H1 (cell line): ENCODE measurements at regions not wholly inside any gene's neighbourhood (a gene's known extent, or its start where the extent isn't known, plus 50 kb on each side); places are given as distances from the start of the nearest gene placed in this dataset.

Source experiments
- CTCF ChIA-PET: fragments of 300-600 bp; sonication (Branson Sonifier 250); formaldehyde crosslinking; loops from one replicate; lab custom pipeline; 2021; ENCODE audit not compliant: partially characterized antibody; lab: Charles Lee
- POLR2A ChIA-PET: fragments of 300-600 bp; sonication (Branson Sonifier 250); formaldehyde crosslinking; loops from one replicate; lab custom pipeline; 2021; ENCODE audit warnings: inconsistent platforms; ENCODE audit not compliant: partially characterized antibody; lab: Charles Lee
- DNase-seq, 2 experiments: peaks; one replicate each; pipeline versions ENCODE4 v3.0.0 to v3.0.0-alpha.2; 2010 to 2022; ENCODE audit warnings: low spot score in 2 of 2, low read depth in 1 of 2, mixed read lengths in 1 of 2
- FAIRE-seq: peaks from 2 replicates; lab custom pipeline; 2011; peaks lifted over from hg19 to GRCh38; lab: Jason Lieb, UNC
- H2AFZ ChIP-seq: 2 replicates; pipeline ENCODE4 v1.8.1; 2012; ENCODE audit warnings: low read length, inconsistent platforms
- H2AK5ac ChIP-seq: 2 replicates; pipeline ENCODE4 v1.6.1; 2013; ENCODE audit warnings: low read depth, low read length
- H2BK120ac ChIP-seq: replicated peaks from 2 replicates; pipeline ENCODE3; 2013; ENCODE audit warnings: low read depth, low read length, inconsistent platforms
- H2BK12ac ChIP-seq: 2 replicates; pipeline ENCODE4 v1.6.1; 2013; ENCODE audit warnings: low read depth, low read length
- H2BK15ac ChIP-seq: 2 replicates; pipeline ENCODE4 v1.6.1; 2013; ENCODE audit warnings: low read length
- H2BK20ac ChIP-seq: 2 replicates; pipeline ENCODE4 v1.6.1; 2013; ENCODE audit warnings: low read length
- H2BK5ac ChIP-seq: 2 replicates; pipeline ENCODE4 v1.6.1; 2013; ENCODE audit warnings: low read depth, low read length
- H3K14ac ChIP-seq: 2 replicates; pipeline ENCODE4 v1.6.1; 2013; ENCODE audit warnings: inconsistent platforms; ENCODE audit not compliant: insufficient read length
- H3K18ac ChIP-seq: 2 replicates; pipeline ENCODE4 v1.6.1; 2013; ENCODE audit warnings: low read length; ENCODE audit errors: extremely low read depth
- H3K23ac ChIP-seq: 2 replicates; pipeline ENCODE4 v1.6.1; 2013; ENCODE audit warnings: inconsistent platforms; ENCODE audit not compliant: insufficient read length
- H3K23me2 ChIP-seq: 2 replicates; pipeline ENCODE4 v1.6.1; 2013; ENCODE audit warnings: low read depth, low read length
- H3K27ac ChIP-seq: 2 replicates; pipeline ENCODE4 v1.6.1; 2011; ENCODE audit warnings: low read depth, low read length, inconsistent platforms
- H3K27me3 ChIP-seq, 4 experiments: replicated peaks in 1 of 4; 1 replicate in 1 of 4; 2 replicates in 3 of 4; pipeline versions ENCODE4 v1.6.1 to v1.8.1; 2011 to 2013; ENCODE audit warnings: low read length in 3 of 4, mild to moderate bottlenecking in 3 of 4, inconsistent platforms in 2 of 4, mixed read lengths in 2 of 4, moderate library complexity in 1 of 4; ENCODE audit not compliant: control insufficient read depth in 3 of 4, insufficient read depth in 3 of 4; ENCODE audit errors: extremely low read depth in 1 of 4
- H3K36me3 ChIP-seq, 4 experiments: 2 replicates each; pipeline versions ENCODE4 v1.6.1 to v1.8.1; 2011 to 2013; ENCODE audit warnings: mild to moderate bottlenecking in 4 of 4, low read length in 3 of 4, moderate library complexity in 2 of 4, control low read depth in 1 of 4, inconsistent platforms in 1 of 4; ENCODE audit not compliant: insufficient read depth in 4 of 4, control insufficient read depth in 2 of 4
- H3K4ac ChIP-seq: replicated peaks from 2 replicates; pipeline ENCODE3; 2013; ENCODE audit warnings: low read length, low read depth, mixed read lengths, inconsistent platforms; ENCODE audit not compliant: insufficient read length
- H3K4me1 ChIP-seq, 4 experiments: replicated peaks in 1 of 4; 1 replicate in 1 of 4; 2 replicates in 3 of 4; pipeline versions ENCODE4 v1.6.1 to v1.8.1; 2011 to 2013; ENCODE audit warnings: low read length in 3 of 4, inconsistent platforms in 2 of 4, mixed read lengths in 1 of 4; ENCODE audit not compliant: insufficient read depth in 4 of 4, control insufficient read depth in 3 of 4
- H3K4me2 ChIP-seq, 2 experiments: 2 replicates each; pipeline versions ENCODE4 v1.6.1 to v1.8.1; 2011 to 2013; ENCODE audit warnings: low read depth in 2 of 2, low read length in 2 of 2, control low read depth in 1 of 2, inconsistent platforms in 1 of 2, mild to moderate bottlenecking in 1 of 2; ENCODE audit not compliant: insufficient read depth in 1 of 2
- H3K4me3 ChIP-seq, 4 experiments: fragments of 200-600, 300-600 bp in 1 of 4; sonication (generic), shearing (Covaris generic), sonication (Bioruptor Twin) in 1 of 4; 2 replicates each; pipeline versions ENCODE4 v1.5.1 to v1.8.1; 2011 to 2016; ENCODE audit warnings: low read length in 4 of 4, low read depth in 3 of 4, control low read depth in 2 of 4, inconsistent platforms in 2 of 4, mild to moderate bottlenecking in 2 of 4, mixed read lengths in 1 of 4, moderate library complexity in 1 of 4; ENCODE audit not compliant: insufficient read depth in 2 of 4; ENCODE audit errors: extremely low read depth in 1 of 4
- H3K56ac ChIP-seq: replicated peaks from 2 replicates; pipeline ENCODE3; 2013; ENCODE audit warnings: low read depth, mild to moderate bottlenecking, mixed read lengths, low read length, inconsistent platforms; ENCODE audit not compliant: insufficient read length
- H3K79me1 ChIP-seq: 2 replicates; pipeline ENCODE4 v1.6.1; 2013; ENCODE audit warnings: low read depth, low read length, control low read depth
- H3K79me2 ChIP-seq, 2 experiments: 2 replicates each; pipeline versions ENCODE4 v1.6.1 to v1.8.1; 2012 to 2013; ENCODE audit warnings: low read length in 2 of 2, mild to moderate bottlenecking in 2 of 2, inconsistent platforms in 1 of 2; ENCODE audit not compliant: insufficient read depth in 2 of 2, control insufficient read depth in 1 of 2
- H3K9ac ChIP-seq, 4 experiments: replicated peaks in 1 of 4; 1 replicate in 1 of 4; 2 replicates in 3 of 4; pipeline versions ENCODE4 v1.6.1 to v1.8.1; 2011 to 2013; ENCODE audit warnings: low read depth in 3 of 4, low read length in 3 of 4, control low read depth in 2 of 4, mild to moderate bottlenecking in 2 of 4, moderate library complexity in 2 of 4, inconsistent platforms in 1 of 4; ENCODE audit errors: extremely low read depth in 1 of 4
- H3K9me3 ChIP-seq, 2 experiments: 2 replicates each; pipeline versions ENCODE4 v1.6.1 to v1.8.1; 2012 to 2013; ENCODE audit warnings: mild to moderate bottlenecking in 2 of 2, moderate library complexity in 2 of 2, control low read depth in 1 of 2, inconsistent platforms in 1 of 2, low read depth in 1 of 2, low read length in 1 of 2, mixed read lengths in 1 of 2; ENCODE audit not compliant: insufficient read depth in 2 of 2
- H4K20me1 ChIP-seq, 2 experiments: replicated peaks in 1 of 2; 2 replicates each; pipeline versions ENCODE3 to v1.8.1; 2011 to 2013; ENCODE audit warnings: inconsistent platforms in 2 of 2, low read length in 2 of 2, mild to moderate bottlenecking in 1 of 2; ENCODE audit not compliant: insufficient read depth in 2 of 2, control insufficient read depth in 1 of 2
- H4K5ac ChIP-seq: 2 replicates; pipeline ENCODE4 v1.6.1; 2013; ENCODE audit warnings: low read length, low read depth, mixed read lengths, inconsistent platforms; ENCODE audit not compliant: insufficient read length
- H4K8ac ChIP-seq: 2 replicates; pipeline ENCODE4 v1.8.0; 2013; ENCODE audit warnings: mild to moderate bottlenecking, moderate library complexity, low read length, inconsistent platforms; ENCODE audit not compliant: insufficient read depth; ENCODE audit errors: extremely low read depth
- H4K91ac ChIP-seq: replicated peaks from 2 replicates; pipeline ENCODE3; 2013; ENCODE audit warnings: low read length, mixed read lengths, inconsistent platforms; ENCODE audit not compliant: insufficient read length
- EGR1 ChIP-seq: IDR thresholded peaks from 2 replicates; pipeline ENCODE4 v1.6.1; 2011; ENCODE audit warnings: low read depth, low read length, borderline replicate concordance
- FOSL1 ChIP-seq: IDR thresholded peaks from 2 replicates; pipeline ENCODE4 v1.6.1; 2011; ENCODE audit warnings: mild to moderate bottlenecking, low read depth, low read length, moderate library complexity; ENCODE audit not compliant: insufficient read depth
- HDAC2 ChIP-seq, 2 experiments: fragments of 300-600 bp in 1 of 2; sonication (generic) in 1 of 2; IDR thresholded peaks; 2 replicates each; pipeline ENCODE4 v1.6.1; 2011 to 2012; ENCODE audit warnings: low read depth in 2 of 2, low read length in 2 of 2, mild to moderate bottlenecking in 2 of 2, moderate library complexity in 2 of 2, borderline replicate concordance in 1 of 2, inconsistent platforms in 1 of 2
- HDAC6 ChIP-seq: IDR thresholded peaks from one replicate; pipeline ENCODE4 v1.7.1; 2012; ENCODE audit warnings: low read depth, mild to moderate bottlenecking, inconsistent platforms, low read length, moderate library complexity
- JUN ChIP-seq: IDR thresholded peaks from 2 replicates; pipeline ENCODE4 v1.6.1; 2011; ENCODE audit warnings: low read depth, mild to moderate bottlenecking, improper control_type of control experiment, low read length
- KDM1A ChIP-seq: fragments of 200-600, 300-600 bp; sonication (generic); IDR thresholded peaks from 2 replicates; pipeline ENCODE4 v1.7.1; 2016; ENCODE audit warnings: mild to moderate bottlenecking, low read length, borderline replicate concordance
- NRF1 ChIP-seq: IDR thresholded peaks from 2 replicates; pipeline ENCODE4 v1.6.1; 2011; ENCODE audit warnings: mild to moderate bottlenecking, low read depth, low read length, improper control_type of control experiment
- RAD21 ChIP-seq, 2 experiments: IDR thresholded peaks in 1 of 2; conservative IDR thresholded peaks in 1 of 2; 2 replicates each; pipeline ENCODE4 v1.6.1; 2011; ENCODE audit warnings: low read depth in 2 of 2, low read length in 2 of 2, improper control_type of control experiment in 1 of 2, inconsistent platforms in 1 of 2, mild to moderate bottlenecking in 1 of 2, moderate library complexity in 1 of 2
- RNF2 ChIP-seq: fragments of 200-900, 300-1000 bp; sonication (generic); IDR thresholded peaks from 2 replicates; pipeline ENCODE4 v1.7.1; 2016; ENCODE audit warnings: borderline replicate concordance, low read depth, mild to moderate bottlenecking, antibody characterized with exemption, low read length; ENCODE audit not compliant: poor library complexity, severe bottlenecking; ENCODE audit errors: missing control alignments
- WGBS, 2 experiments: shearing (Covaris generic) in 1 of 2; methylation state at CpG; one replicate each; pipeline versions ENCODE4 v1.1.6 to v1.1.7; 2013 to 2015; ENCODE audit warnings: low lambda C conversion rate in 2 of 2, mixed read lengths in 2 of 2, inconsistent platforms in 1 of 2, low coverage in 1 of 2, missing lambda C conversion rate in 1 of 2; ENCODE audit not compliant: insufficient replicate concordance in 2 of 2, insufficient coverage in 1 of 2, insufficient read length in 1 of 2; ENCODE audit errors: extremely low coverage in 1 of 2, missing lambda C conversion rate in 1 of 2; 5-methylcytosine and 5-hydroxymethylcytosine counted together

GRCh38 chr2:129587426-129588064 is 391.9 kb upstream of the RAB6C start:
- Histone ChIP-seq H3K4me1 (no peaks in the 10 kb centered on the region; a peak in 1 of 7 replicates), H3K27ac (no peak overlapping the region), H3K4me2 (no peak overlapping the region; a peak in 2 of 4 replicates), H2BK20ac (no peak overlapping the region), H2AK5ac (no peak overlapping the region), H3K9ac (no peak overlapping the region), H4K91ac (peak overlapping the region; percentile 56), H3K9me3 (peaks cover 0 to 6% of the 10 kb centered on the region in 2 experiments; a peak in 1 of 4 replicates), H3K23me2 (no peaks in the 10 kb centered on the region; the same call in 1 of the 2 replicates), H3K27me3 (peaks cover 0 to 16% (median 9%) of the 10 kb centered on the region in 4 experiments; a peak in 6 of 7 replicates), H4K20me1 (no peaks in the 10 kb centered on the region), H2BK15ac (peak overlapping the region; percentile 81; the same call in 1 of the 2 replicates), H4K5ac (peak overlapping the region; percentile 41), H2BK5ac (no peak overlapping the region), H3K79me2 (no peaks in the 10 kb centered on the region), H3K18ac (peak overlapping the region; percentile 48), H2BK120ac (no peak overlapping the region), H2AFZ (peak overlapping the region; percentile 63; the same call in 1 of the 2 replicates), H3K23ac (no peak overlapping the region), H3K56ac (no peak overlapping the region), H3K36me3 (no peaks in the 10 kb centered on the region), H3K4ac (no peak overlapping the region), H3K79me1 (no peaks in the 10 kb centered on the region), H4K8ac (peak overlapping the region; percentile 91; the same call in 1 of the 2 replicates), H2BK12ac (peak overlapping the region; percentile 90; the same call in 1 of the 2 replicates), H3K4me3 (no peak overlapping the region), H3K14ac (no peak overlapping the region)
- POLR2A ChIA-PET = no interaction called here
- CTCF ChIA-PET = interaction anchor here (0.6 to 3.3 kb wide), 31 partner anchors 10 to 336 kb away, joined by 3 to 19 read pairs (median 4); no protein-coding TSS in a partner anchor
- WGBS, 2 experiments = 66% methylated on average over 51 of the region's 51 CpGs; no CpG with 5 or more reads in 1 of the 2 experiments
- no peak for FAIRE-seq
- DNase-seq = peak; percentile 44 to 87
- TF ChIP-seq FOSL1 (0 out of 2 replicates have a peak, but pooled peaks have one; percentile 34), KDM1A (0 out of 2 replicates have a peak, but pooled peaks have one; percentile 17), JUN (no peak), RNF2 (peak; percentile 68), EGR1 (no peak), HDAC2 (IDR thresholded peaks at IDR 0.05; ENCODE audit: borderline replicate concordance in 1 of 2, low read depth in 2 of 2, low read length in 2 of 2) (peak in 1 of 2 experiments; percentile 79; a peak in 1 of 4 replicates), RAD21 (IDR thresholded peaks at IDR 0.05 in 1 of 2, conservative IDR thresholded peaks at IDR 0.05 in 1 of 2; ENCODE audit: low read depth in 2 of 2, low read length in 2 of 2) (peak; percentile 55 to 64), NRF1 (peak; percentile 23; the same call in 1 of the 2 replicates), HDAC6 (no peak)
